Mesenchymal stem cell (in vitro differentiated cells and primary cell): ENCODE measurements at regions not wholly inside any gene's neighbourhood (a gene's known extent, or its start where the extent isn't known, plus 50 kb on each side); places are given as distances from the start of the nearest gene placed in this dataset.

ENCODE experiments used
- DNase-seq: peaks from one replicate; pipeline ENCODE4 v3.0.0-alpha.2; 2013
- H2AFZ ChIP-seq: one replicate; pipeline ENCODE4 v1.6.1; 2013; ENCODE audit warnings: low read depth, mild to moderate bottlenecking, control low read depth, inconsistent platforms, low read length, moderate library complexity
- H2AK5ac ChIP-seq: 2 replicates; pipeline ENCODE4 v1.6.1; 2013; ENCODE audit warnings: low read length, moderate library complexity, mild to moderate bottlenecking, inconsistent platforms; ENCODE audit not compliant: severe bottlenecking
- H2BK120ac ChIP-seq: one replicate; pipeline ENCODE4 v1.6.1; 2013; ENCODE audit warnings: low read depth, mild to moderate bottlenecking, inconsistent platforms, low read length, moderate library complexity
- H2BK12ac ChIP-seq, 2 experiments: one replicate each; pipeline ENCODE4 v1.6.1; 2013; ENCODE audit warnings: inconsistent platforms in 2 of 2, low read length in 2 of 2, mild to moderate bottlenecking in 2 of 2, moderate library complexity in 2 of 2, control low read depth in 1 of 2
- H2BK15ac ChIP-seq: one replicate; pipeline ENCODE4 v1.6.1; 2013; ENCODE audit warnings: mild to moderate bottlenecking, low read depth, inconsistent platforms; ENCODE audit not compliant: poor library complexity, severe bottlenecking
- H2BK5ac ChIP-seq: 2 replicates; pipeline ENCODE4 v1.6.1; 2013; ENCODE audit warnings: low read depth, mild to moderate bottlenecking, low read length, control low read depth, inconsistent platforms; ENCODE audit not compliant: poor library complexity, severe bottlenecking
- H3K14ac ChIP-seq, 2 experiments: one replicate each; pipeline ENCODE4 v1.6.1; 2013; ENCODE audit warnings: inconsistent platforms in 2 of 2, low read length in 2 of 2, control low read depth in 1 of 2, mild to moderate bottlenecking in 1 of 2, moderate library complexity in 1 of 2
- H3K18ac ChIP-seq, 2 experiments: one replicate each; pipeline ENCODE4 v1.6.1; 2013; ENCODE audit warnings: inconsistent platforms in 2 of 2, low read length in 2 of 2, control low read depth in 1 of 2, low read depth in 1 of 2, mild to moderate bottlenecking in 1 of 2
- H3K23ac ChIP-seq, 2 experiments: one replicate each; pipeline ENCODE4 v1.6.1; 2013; ENCODE audit warnings: inconsistent platforms in 2 of 2, low read length in 2 of 2, mild to moderate bottlenecking in 2 of 2, moderate library complexity in 2 of 2, control low read depth in 1 of 2
- H3K27ac ChIP-seq: 2 replicates; pipeline ENCODE4 v1.5.1; 2013; ENCODE audit warnings: mild to moderate bottlenecking, moderate library complexity, low read length, control low read depth, inconsistent platforms; ENCODE audit not compliant: poor library complexity, severe bottlenecking
- H3K27me3 ChIP-seq, 2 experiments: 2 replicates each; pipeline versions ENCODE4 v1.6.1 to v1.7.0; 2013; ENCODE audit warnings: low read length in 2 of 2, mild to moderate bottlenecking in 2 of 2, moderate library complexity in 2 of 2, control low read depth in 1 of 2, inconsistent platforms in 1 of 2; ENCODE audit not compliant: control insufficient read depth in 1 of 2, insufficient read depth in 1 of 2
- H3K36me3 ChIP-seq, 2 experiments: 2 replicates each; pipeline versions ENCODE4 v1.6.1 to v1.7.0; 2013; ENCODE audit warnings: low read length in 2 of 2, control low read depth in 1 of 2, inconsistent platforms in 1 of 2, low read depth in 1 of 2, mild to moderate bottlenecking in 1 of 2; ENCODE audit not compliant: insufficient read depth in 2 of 2, control insufficient read depth in 1 of 2
- H3K4ac ChIP-seq, 2 experiments: one replicate each; pipeline ENCODE4 v1.6.1; 2013; ENCODE audit warnings: inconsistent platforms in 2 of 2, low read length in 2 of 2, mild to moderate bottlenecking in 2 of 2, moderate library complexity in 2 of 2, control low read depth in 1 of 2, low read depth in 1 of 2
- H3K4me1 ChIP-seq: 2 replicates; pipeline ENCODE4 v1.6.1; 2013; ENCODE audit warnings: low read depth, low read length, control low read depth; ENCODE audit not compliant: control insufficient read depth, insufficient read depth
- H3K4me2 ChIP-seq: 2 replicates; pipeline ENCODE4 v1.6.1; 2013; ENCODE audit warnings: low read length, mild to moderate bottlenecking, inconsistent platforms; ENCODE audit not compliant: poor library complexity, severe bottlenecking
- H3K4me3 ChIP-seq, 2 experiments: 2 replicates each; pipeline versions ENCODE4 v1.5.1 to v1.7.0; 2013; ENCODE audit warnings: low read length in 2 of 2, mild to moderate bottlenecking in 2 of 2, control low read depth in 1 of 2, low read depth in 1 of 2; ENCODE audit not compliant: insufficient read depth in 1 of 2
- H3K79me1 ChIP-seq: replicated peaks from 2 replicates; pipeline ENCODE4 v1.6.1; 2013; ENCODE audit warnings: mild to moderate bottlenecking, control low read depth, low read length, inconsistent platforms; ENCODE audit not compliant: poor library complexity, severe bottlenecking
- H3K9ac ChIP-seq: 2 replicates; pipeline ENCODE4 v1.7.0; 2013; ENCODE audit warnings: mild to moderate bottlenecking, low read length, moderate library complexity
- H3K9me3 ChIP-seq: 2 replicates; pipeline ENCODE4 v1.7.0; 2013; ENCODE audit warnings: mild to moderate bottlenecking, low read length; ENCODE audit not compliant: control insufficient read depth
- H4K8ac ChIP-seq: one replicate; pipeline ENCODE4 v1.6.1; 2013; ENCODE audit warnings: inconsistent platforms, mild to moderate bottlenecking, low read length, moderate library complexity
- H4K91ac ChIP-seq: one replicate; pipeline ENCODE4 v1.6.1; 2013; ENCODE audit warnings: mild to moderate bottlenecking, low read length, inconsistent platforms
- WGBS: methylation state at CpG from one replicate; pipeline ENCODE4 v1.1.7; 2013; ENCODE audit warnings: mixed read lengths; 5-methylcytosine and 5-hydroxymethylcytosine counted together

GRCh38 chr3:106688464-106688863 lies 688.8 kb upstream of the CCDC54 start:
- Histone ChIP-seq H3K4ac (no peak overlapping the region), H2BK120ac (no peak overlapping the region), H2BK5ac (no peak overlapping the region), H3K27ac (no peak overlapping the region), H4K91ac (no peak overlapping the region), H2AFZ (no peak overlapping the region), H3K4me1 (no peaks in the 10 kb centered on the region), H3K9ac (no peak overlapping the region), H2BK15ac (no peak overlapping the region), H3K27me3 (no peaks in the 10 kb centered on the region), H2BK12ac (no peak overlapping the region), H4K8ac (no peak overlapping the region), H3K36me3 (no peaks in the 10 kb centered on the region), H3K4me2 (no peak overlapping the region), H3K14ac (no peak overlapping the region), H3K23ac (no peak overlapping the region), H2AK5ac (no peak overlapping the region), H3K4me3 (no peak overlapping the region), H3K79me1 (no peaks in the 10 kb centered on the region), H3K9me3 (no peaks in the 10 kb centered on the region), H3K18ac (no peak overlapping the region)
- WGBS: no CpG with 5 or more reads among the region's 2 CpGs
- DNase-seq: peak; percentile 91

- Histone ChIP-seq H4K8ac (no peak overlapping the region), H3K14ac (no peak overlapping the region), H3K79me1 (no peaks in the 10 kb centered on the region), H2AFZ (no peak overlapping the region), H3K4me2 (no peak overlapping the region), H3K9me3 (no peaks in the 10 kb centered on the region), H2BK5ac (no peak overlapping the region), H2BK15ac (no peak overlapping the region), H3K27ac (no peak overlapping the region), H4K91ac (no peak overlapping the region), H3K23ac (no peak overlapping the region), H3K4me1 (no peaks in the 10 kb centered on the region), H3K27me3 (no peaks in the 10 kb centered on the region), H3K4ac (no peak overlapping the region), H3K4me3 (no peak overlapping the region), H3K9ac (no peak overlapping the region), H2BK12ac (no peak overlapping the region), H3K18ac (no peak overlapping the region), H2BK120ac (no peak overlapping the region), H2AK5ac (no peak overlapping the region), H3K36me3 (no peaks in the 10 kb centered on the region)
- no peak for DNase-seq
- 85% methylated on average over 4 of the region's 4 CpGs for WGBS
Observed at GRCh38 chr3:106691476-106691875, 685.8 kb upstream of the CCDC54 start.

GRCh38 chr3:106692624-106693023 lies 684.6 kb upstream of the CCDC54 start:
- Histone ChIP-seq H2BK12ac (no peak overlapping the region), H3K27ac (no peak overlapping the region), H3K4me2 (no peak overlapping the region), H2AK5ac (no peak overlapping the region), H3K27me3 (no peaks in the 10 kb centered on the region), H2BK120ac (no peak overlapping the region), H3K23ac (no peak overlapping the region), H2AFZ (no peak overlapping the region), H2BK15ac (no peak overlapping the region), H3K9me3 (no peaks in the 10 kb centered on the region), H3K4ac (no peak overlapping the region), H3K14ac (no peak overlapping the region), H3K4me1 (no peaks in the 10 kb centered on the region), H3K9ac (no peak overlapping the region), H3K18ac (no peak overlapping the region), H3K36me3 (no peaks in the 10 kb centered on the region), H2BK5ac (no peak overlapping the region), H4K8ac (no peak overlapping the region), H3K4me3 (no peak overlapping the region), H3K79me1 (no peaks in the 10 kb centered on the region), H4K91ac (no peak overlapping the region)
- WGBS: 98% methylated on average over 3 of the region's 3 CpGs
- DNase-seq: no peak

- H3K4me2 ChIP-seq: no peak overlapping the region
- H3K23ac ChIP-seq: no peak overlapping the region
- WGBS: 94% methylated on average over 5 of the region's 5 CpGs
- H3K79me1 ChIP-seq: no peaks in the 10 kb centered on the region
- no peak for DNase-seq
- H3K4me3 ChIP-seq: no peak overlapping the region
- H3K36me3 ChIP-seq: no peaks in the 10 kb centered on the region
- no peaks in the 10 kb centered on the region for H3K27me3 ChIP-seq
- H2BK120ac ChIP-seq: no peak overlapping the region
- H4K8ac ChIP-seq: no peak overlapping the region
- H2BK12ac ChIP-seq: no peak overlapping the region
- H2AFZ ChIP-seq: no peak overlapping the region
- H3K9ac ChIP-seq: no peak overlapping the region
- no peak overlapping the region for H4K91ac ChIP-seq
- H2BK5ac ChIP-seq: no peak overlapping the region
- no peaks in the 10 kb centered on the region for H3K4me1 ChIP-seq
- H3K27ac ChIP-seq: no peak overlapping the region
- H2AK5ac ChIP-seq: no peak overlapping the region
- no peaks in the 10 kb centered on the region for H3K9me3 ChIP-seq
- H3K4ac ChIP-seq: no peak overlapping the region
- H2BK15ac ChIP-seq: no peak overlapping the region
- no peak overlapping the region for H3K18ac ChIP-seq
- H3K14ac ChIP-seq: no peak overlapping the region
Observed at GRCh38 chr3:106699122-106699521, 678.1 kb upstream of the CCDC54 start.
